GM12878 (cell line): ENCODE measurements at regions not wholly inside any gene's neighbourhood (a gene's known extent, or its start where the extent isn't known, plus 50 kb on each side); places are given as distances from the start of the nearest gene placed in this dataset.
"Not testable (repeated sequence)": the region's sequence is repeated elsewhere in the genome, so short reads cannot be mapped to it uniquely, and the experiment has no call there.

Source experiments
- ATAC-seq: fragments of 200-7000 bp; cut with Tn5 transposase; 3 replicates; pipeline ENCODE4 v1.9.1; 2020; ENCODE audit warnings: mild to moderate bottlenecking, moderate library complexity
- BruUV-seq: library from RNA; stranded (reverse); fragments of 400-500 nt; replicated peaks from 2 replicates; lab custom pipeline; 2021; lab: Mats Ljungman, UMichigan
- CTCF ChIA-PET: fragments of 300-600 bp; sonication (Branson Sonifier 250); formaldehyde crosslinking; extraction: SDS; loops from one replicate; lab custom pipeline; 2021; ENCODE audit warnings: inconsistent platforms; lab: Yijun Ruan, JAX
- POLR2A ChIA-PET: fragments of 350-600 bp; formaldehyde crosslinking; extraction: SDS; loops from one replicate; lab custom pipeline; 2021; ENCODE audit warnings: inconsistent platforms; lab: Charles Lee
- RAD21 ChIA-PET: fragments of 300-600 bp; sonication (Branson Sonifier 250); formaldehyde crosslinking; loops from one replicate; lab custom pipeline; 2023; ENCODE audit warnings: antibody characterized with exemption; ENCODE audit not compliant: unreplicated experiment; lab: Charles Lee
- SMC1A ChIA-PET: fragments of 300-600 bp; sonication (Branson Sonifier 250); formaldehyde crosslinking; loops from one replicate; lab custom pipeline; 2023; ENCODE audit not compliant: unreplicated experiment, uncharacterized antibody; lab: Charles Lee
- DNase-seq: peaks from one replicate; pipeline ENCODE4 v3.0.0-alpha.2; 2011; ENCODE audit warnings: low read depth, low spot score
- FAIRE-seq: peaks from 3 replicates; lab custom pipeline; 2011; peaks lifted over from hg19 to GRCh38; lab: Jason Lieb, UNC
- H2AFZ ChIP-seq: 2 replicates; pipeline ENCODE4 v1.6.0; 2011; ENCODE audit warnings: low read depth, low read length, control low read depth; ENCODE audit not compliant: control insufficient read depth
- H3K27ac ChIP-seq: 2 replicates; pipeline ENCODE4 v1.5.1; 2011; ENCODE audit warnings: control low read depth; ENCODE audit not compliant: control insufficient read depth, insufficient read depth
- H3K27me3 ChIP-seq, 2 experiments: replicated peaks in 1 of 2; 2 replicates each; pipeline versions ENCODE4 v1.6.0 to v1.6.1; 2011; ENCODE audit warnings: low read length in 1 of 2; ENCODE audit not compliant: control insufficient read depth in 2 of 2, insufficient read depth in 2 of 2
- H3K36me3 ChIP-seq, 2 experiments: 2 replicates each; pipeline ENCODE4 v1.5.1; 2011; ENCODE audit warnings: low read length in 1 of 2; ENCODE audit not compliant: control insufficient read depth in 2 of 2, insufficient read depth in 2 of 2
- H3K4me1 ChIP-seq: 2 replicates; pipeline ENCODE4 v1.6.1; 2011; ENCODE audit warnings: mild to moderate bottlenecking, low read length, moderate library complexity, mixed read lengths; ENCODE audit not compliant: control insufficient read depth, insufficient read depth
- H3K4me2 ChIP-seq: 2 replicates; pipeline ENCODE4 v1.6.0; 2011; ENCODE audit warnings: control low read depth; ENCODE audit not compliant: control insufficient read depth, insufficient read depth
- H3K4me3 ChIP-seq: fragments of 200-600 bp; sonication (generic); 2 replicates; pipeline ENCODE4 v1.5.1; 2016
- H3K79me2 ChIP-seq: 2 replicates; pipeline ENCODE4 v1.6.0; 2011; ENCODE audit warnings: low read length; ENCODE audit not compliant: control insufficient read depth, insufficient read depth
- H3K9ac ChIP-seq: 2 replicates; pipeline ENCODE4 v1.8.0; 2011; ENCODE audit warnings: low read length, control low read depth, mixed read lengths; ENCODE audit not compliant: control insufficient read depth, insufficient read depth
- H3K9me3 ChIP-seq: replicated peaks from 3 replicates; pipeline ENCODE4 v1.5.1; 2011; ENCODE audit warnings: mild to moderate bottlenecking, low read length; ENCODE audit not compliant: control insufficient read depth, insufficient read depth
- H4K20me1 ChIP-seq: 2 replicates; pipeline ENCODE4 v1.6.0; 2011; ENCODE audit not compliant: control insufficient read depth, insufficient read depth
- WGBS: methylation state at CpG from one replicate; pipeline ENCODE4 v1.1.6; 2016; ENCODE audit warnings: low lambda C conversion rate; ENCODE audit not compliant: insufficient replicate concordance, insufficient coverage; ENCODE audit errors: missing lambda C conversion rate; 5-methylcytosine and 5-hydroxymethylcytosine counted together
- in situ Hi-C: fragments of 300-500 bp; cut with MboI; formaldehyde crosslinking; loops from 9 replicates; pipeline ENCODE4 v1.14.3; 2018; ENCODE audit warnings: mixed read lengths
- intact Hi-C: fragments of 100-400 bp; cut with micrococcal nuclease; formaldehyde crosslinking; loops from one replicate; pipeline ENCODE4 v1.14.2; 2022; ENCODE audit not compliant: unreplicated experiment

- H3K27me3 ChIP-seq, in situ Hi-C loops, H3K79me2 ChIP-seq, CTCF ChIA-PET, SMC1A ChIA-PET, intact Hi-C loops, POLR2A ChIA-PET, H3K4me1 ChIP-seq, H2AFZ ChIP-seq, H3K36me3 ChIP-seq, H3K9me3 ChIP-seq, DNase-seq, H4K20me1 ChIP-seq, FAIRE-seq, RAD21 ChIA-PET: not testable (repeated sequence)
- 0 out of 2 replicates have a peak overlapping the region, but pooled peaks have one; percentile 25 for H3K4me2 ChIP-seq
- H3K4me3 ChIP-seq: peak overlapping the region; percentile 43; the same call in 1 of the 2 replicates
- peak; percentile 50 for ATAC-seq
- peak overlapping the region; percentile 82 for H3K27ac ChIP-seq
- 0% methylated on average over 1 of the region's 26 CpGs for WGBS
- peak overlapping the region; percentile 71 for H3K9ac ChIP-seq
- TSS peak; percentile 98 for BruUV-seq
These were observed 55.4 kb upstream of the PLGLB1 start for GRCh38 chr2:87077124-87077446.

GRCh38 chr2:87081727-87082126, 60.1 kb upstream of the PLGLB1 start:
- ATAC-seq, H3K79me2 ChIP-seq, intact Hi-C loops, H3K4me2 ChIP-seq, H3K36me3 ChIP-seq, H3K27me3 ChIP-seq, H4K20me1 ChIP-seq, H3K4me1 ChIP-seq, H3K27ac ChIP-seq, CTCF ChIA-PET, SMC1A ChIA-PET, FAIRE-seq, H3K9ac ChIP-seq, H3K4me3 ChIP-seq, in situ Hi-C loops, BruUV-seq, POLR2A ChIA-PET, RAD21 ChIA-PET, DNase-seq, H3K9me3 ChIP-seq, H2AFZ ChIP-seq: not testable (repeated sequence)
- WGBS: no CpG with 5 or more reads among the region's 2 CpGs

GRCh38 chr2:87088079-87088478, 66.4 kb upstream of the PLGLB1 start:
- RAD21 ChIA-PET, H3K27me3 ChIP-seq, H3K4me1 ChIP-seq, intact Hi-C loops, H3K4me2 ChIP-seq, H3K9me3 ChIP-seq, H3K36me3 ChIP-seq, BruUV-seq, POLR2A ChIA-PET, H3K79me2 ChIP-seq, in situ Hi-C loops, SMC1A ChIA-PET, CTCF ChIA-PET, H3K4me3 ChIP-seq, ATAC-seq, H4K20me1 ChIP-seq, H3K27ac ChIP-seq, DNase-seq, H3K9ac ChIP-seq, H2AFZ ChIP-seq, FAIRE-seq: not testable (repeated sequence)
- 49% methylated on average over 5 of the region's 6 CpGs for WGBS

GRCh38 chr2:87089401-87089800, 67.8 kb upstream of the PLGLB1 start:
- BruUV-seq, RAD21 ChIA-PET, H4K20me1 ChIP-seq, H2AFZ ChIP-seq, intact Hi-C loops, DNase-seq, H3K36me3 ChIP-seq, H3K4me1 ChIP-seq, ATAC-seq, H3K9ac ChIP-seq, in situ Hi-C loops, CTCF ChIA-PET, H3K4me3 ChIP-seq, H3K4me2 ChIP-seq, H3K9me3 ChIP-seq, SMC1A ChIA-PET, H3K27me3 ChIP-seq, FAIRE-seq, H3K27ac ChIP-seq, POLR2A ChIA-PET, H3K79me2 ChIP-seq: not testable (repeated sequence)
- WGBS: no CpG with 5 or more reads among the region's 5 CpGs
